ENCODE measurements at regions not wholly inside any gene's neighbourhood (a gene's known extent, or its start where the extent isn't known, plus 50 kb on each side); places are given as distances from the start of the nearest gene placed in this dataset.
"Not testable (repeated sequence)": the region's sequence is repeated elsewhere in the genome, so short reads cannot be mapped to it uniquely, and the experiment has no call there.

- TF ChIP-seq CTCF, POLR2A (IDR thresholded peaks at IDR 0.05): not testable (repeated sequence)
Measured at GRCh38 chr6:58129098-58129497, 811.7 kb downstream of the PRIM2 start.

All from heart left ventricle (tissue), 13 donors.